ENCODE measurements at regions not wholly inside any gene's neighbourhood (a gene's known extent, or its start where the extent isn't known, plus 50 kb on each side); places are given as distances from the start of the nearest gene placed in this dataset.

- DNase-seq (ENCODE audit: low spot score), result no peak
Observed at GRCh38 chr4:179417357-179417756, 1975.1 kb upstream of the AGA start.

- no peak for DNase-seq (ENCODE audit: low spot score)
Observed at GRCh38 chr4:179437962-179438361, 1995.7 kb upstream of the AGA start.

- DNase-seq (ENCODE audit: low spot score), result no peak
Observed at GRCh38 chr4:179441596-179441995, 1999.4 kb upstream of the AGA start.

GRCh38 chr4:179447308-179447707 lies 2005.1 kb upstream of the AGA start:
- no peak for DNase-seq (ENCODE audit: low spot score)

GRCh38 chr4:179465131-179465797 lies 2023.0 kb upstream of the AGA start:
- DNase-seq (ENCODE audit: low spot score), result peak; percentile 17

GRCh38 chr4:179467878-179468277 lies 2025.6 kb upstream of the AGA start:
- peak; percentile 1 for DNase-seq (ENCODE audit: low spot score)

- DNase-seq (ENCODE audit: low spot score), result no peak
Observed at GRCh38 chr4:179472164-179472563, 2029.9 kb upstream of the AGA start.

- no peak for DNase-seq (ENCODE audit: low spot score)
Observed at GRCh38 chr4:179478608-179479007, 2036.4 kb upstream of the AGA start.

GRCh38 chr4:179485781-179486180 lies 2043.5 kb upstream of the AGA start:
- no peak for DNase-seq (ENCODE audit: low spot score)

GRCh38 chr4:179486570-179487335 lies 2044.5 kb upstream of the AGA start:
- DNase-seq (ENCODE audit: low spot score), result no peak

GRCh38 chr4:179492260-179493080 lies 2050.2 kb upstream of the AGA start:
- no peak for DNase-seq (ENCODE audit: low spot score)

- DNase-seq (ENCODE audit: low spot score), result no peak
Observed at GRCh38 chr4:179503976-179504375, 2061.7 kb upstream of the AGA start.

- no peak for DNase-seq (ENCODE audit: low spot score)
Observed at GRCh38 chr4:179509489-179509888, 2067.3 kb upstream of the AGA start.

GRCh38 chr4:179521952-179522351 lies 2079.7 kb upstream of the AGA start:
- no peak for DNase-seq (ENCODE audit: low spot score)

- no peak for DNase-seq (ENCODE audit: low spot score)
Observed at GRCh38 chr4:179530958-179531357, 2088.7 kb upstream of the AGA start.

- DNase-seq (ENCODE audit: low spot score), result no peak
Observed at GRCh38 chr4:179536694-179537093, 2094.5 kb upstream of the AGA start.

GRCh38 chr4:179539641-179540040 lies 2097.4 kb upstream of the AGA start:
- no peak for DNase-seq (ENCODE audit: low spot score)

GRCh38 chr4:179543771-179544170 lies 2101.5 kb upstream of the AGA start:
- DNase-seq (ENCODE audit: low spot score), result no peak

- DNase-seq (ENCODE audit: low spot score), result no peak
Observed at GRCh38 chr4:179544496-179544895, 2102.3 kb upstream of the AGA start.

GRCh38 chr4:179552131-179552530 lies 2109.9 kb upstream of the AGA start:
- DNase-seq (ENCODE audit: low spot score), result no peak

GRCh38 chr4:179563741-179564140 lies 2121.5 kb upstream of the AGA start:
- DNase-seq (ENCODE audit: low spot score), result no peak

GRCh38 chr4:179569549-179569948 lies 2127.3 kb upstream of the AGA start:
- DNase-seq (ENCODE audit: low spot score), result no peak

All from kidney tubule cell (primary cell).